ENCODE measurements at regions not wholly inside any gene's neighbourhood (a gene's known extent, or its start where the extent isn't known, plus 50 kb on each side); places are given as distances from the start of the nearest gene placed in this dataset.

GRCh38 chr13:90401150-90401549, 946.3 kb upstream of the MIR17HG start:
- no peak for TF ChIP-seq POLR2A (IDR thresholded peaks at IDR 0.05; ENCODE audit: low read length)
- no peak for TF ChIP-seq GATA1 (IDR thresholded peaks at IDR 0.05; ENCODE audit: low read depth, low read length)
- no peak for DNase-seq

- TF ChIP-seq POLR2A (IDR thresholded peaks at IDR 0.05; ENCODE audit: low read length) (no peak), GATA1 (IDR thresholded peaks at IDR 0.05; ENCODE audit: low read depth, low read length) (no peak)
- DNase-seq, result no peak
Observed at GRCh38 chr13:90402102-90402501, 945.4 kb upstream of the MIR17HG start.

- no peak for DNase-seq
- TF ChIP-seq GATA1 (IDR thresholded peaks at IDR 0.05; ENCODE audit: low read depth, low read length) (no peak), POLR2A (IDR thresholded peaks at IDR 0.05; ENCODE audit: low read length) (no peak)
Observed at GRCh38 chr13:90402613-90403012, 944.9 kb upstream of the MIR17HG start.

- TF ChIP-seq GATA1 (IDR thresholded peaks at IDR 0.05; ENCODE audit: low read depth, low read length) (no peak), POLR2A (IDR thresholded peaks at IDR 0.05; ENCODE audit: low read length) (no peak)
- no peak for DNase-seq
Observed at GRCh38 chr13:90403330-90404082, 944.0 kb upstream of the MIR17HG start.

GRCh38 chr13:90405301-90405700, 942.2 kb upstream of the MIR17HG start:
- no peak for DNase-seq
- no peak for TF ChIP-seq GATA1 (IDR thresholded peaks at IDR 0.05; ENCODE audit: low read depth, low read length)
- TF ChIP-seq POLR2A (IDR thresholded peaks at IDR 0.05; ENCODE audit: low read length), result no peak

- TF ChIP-seq POLR2A (IDR thresholded peaks at IDR 0.05; ENCODE audit: low read length), result no peak
- TF ChIP-seq GATA1 (IDR thresholded peaks at IDR 0.05; ENCODE audit: low read depth, low read length), result no peak
- no peak for DNase-seq
Observed at GRCh38 chr13:90412980-90413379, 934.5 kb upstream of the MIR17HG start.

GRCh38 chr13:90413548-90413947, 933.9 kb upstream of the MIR17HG start:
- DNase-seq, result no peak

GRCh38 chr13:90414691-90415596, 932.5 kb upstream of the MIR17HG start:
- DNase-seq, result no peak
- TF ChIP-seq POLR2A (IDR thresholded peaks at IDR 0.05; ENCODE audit: low read length), result no peak

More at GRCh38 chr13:90413548-90413947, 933.9 kb upstream of the MIR17HG start:
- TF ChIP-seq POLR2A (IDR thresholded peaks at IDR 0.05; ENCODE audit: low read length), result no peak
- no peak for TF ChIP-seq GATA1 (IDR thresholded peaks at IDR 0.05; ENCODE audit: low read depth, low read length)

- no peak for DNase-seq
- TF ChIP-seq POLR2A (IDR thresholded peaks at IDR 0.05; ENCODE audit: low read length), result no peak
- TF ChIP-seq GATA1 (IDR thresholded peaks at IDR 0.05; ENCODE audit: low read depth, low read length), result no peak
Observed at GRCh38 chr13:90415902-90416301, 931.6 kb upstream of the MIR17HG start.

- no peak for DNase-seq
- no peak for TF ChIP-seq POLR2A (IDR thresholded peaks at IDR 0.05; ENCODE audit: low read length)
- no peak for TF ChIP-seq GATA1 (IDR thresholded peaks at IDR 0.05; ENCODE audit: low read depth, low read length)
Observed at GRCh38 chr13:90416519-90416918, 931.0 kb upstream of the MIR17HG start.

- no peak for DNase-seq
- TF ChIP-seq GATA1 (IDR thresholded peaks at IDR 0.05; ENCODE audit: low read depth, low read length) (no peak), POLR2A (IDR thresholded peaks at IDR 0.05; ENCODE audit: low read length) (no peak)
Observed at GRCh38 chr13:90416938-90417337, 930.5 kb upstream of the MIR17HG start.

GRCh38 chr13:90420683-90421082, 926.8 kb upstream of the MIR17HG start:
- TF ChIP-seq GATA1 (IDR thresholded peaks at IDR 0.05; ENCODE audit: low read depth, low read length) (no peak), POLR2A (IDR thresholded peaks at IDR 0.05; ENCODE audit: low read length) (no peak)
- no peak for DNase-seq

GRCh38 chr13:90427322-90428272, 919.9 kb upstream of the MIR17HG start:
- peak; percentile 3 to 58 for DNase-seq
- TF ChIP-seq GATA1 (IDR thresholded peaks at IDR 0.05; ENCODE audit: low read depth, low read length) (no peak), POLR2A (IDR thresholded peaks at IDR 0.05; ENCODE audit: low read length) (no peak)

All from erythroblast (primary cell).